Nephron progenitor cell (in vitro differentiated cells): ENCODE measurements at regions not wholly inside any gene's neighbourhood (a gene's known extent, or its start where the extent isn't known, plus 50 kb on each side); places are given as distances from the start of the nearest gene placed in this dataset.
A peak's percentile ranks its signal among the peaks of the same experiment; 100 is the strongest.

Experiments
- DNase-seq: peaks from one replicate; pipeline ENCODE4 v3.0.0; 2021
- H3K27ac Mint-ChIP-seq: 2 replicates; pipeline ENCODE4 v1.8.0; 2021; ENCODE audit warnings: mild to moderate bottlenecking, moderate library complexity, mixed read lengths
- H3K27me3 Mint-ChIP-seq: 2 replicates; pipeline ENCODE4 v1.8.0; 2021; ENCODE audit warnings: mild to moderate bottlenecking, low read depth, mixed read lengths; ENCODE audit not compliant: poor library complexity
- H3K36me3 Mint-ChIP-seq: 2 replicates; pipeline ENCODE4 v1.8.0; 2021; ENCODE audit warnings: low read depth, mixed read lengths
- H3K4me1 Mint-ChIP-seq: 2 replicates; pipeline ENCODE4 v1.8.0; 2021; ENCODE audit warnings: mixed read lengths
- H3K4me3 Mint-ChIP-seq: 2 replicates; pipeline ENCODE4 v1.8.0; 2021; ENCODE audit warnings: mild to moderate bottlenecking, moderate library complexity, mixed read lengths
- H3K9me3 Mint-ChIP-seq: 2 replicates; pipeline ENCODE4 v1.8.0; 2021; ENCODE audit warnings: mild to moderate bottlenecking, moderate library complexity, mixed read lengths
- CTCF ChIP-seq: fragments of 200-600 bp; sonication (generic); IDR thresholded peaks from 2 replicates; pipeline ENCODE4 v1.5.0; 2021; ENCODE audit warnings: antibody characterized with exemption

GRCh38 chr1:228988664-228989063 is 253.4 kb downstream of the RHOU start:
- no peak for TF ChIP-seq CTCF
- H3K4me1 Mint-ChIP-seq: peaks cover 53% of the 10 kb centered on the region
- no peaks in the 10 kb centered on the region for H3K36me3 Mint-ChIP-seq
- no peak overlapping the region for H3K27ac Mint-ChIP-seq
- H3K9me3 Mint-ChIP-seq: no peaks in the 10 kb centered on the region
- DNase-seq: no peak
- H3K4me3 Mint-ChIP-seq: no peak overlapping the region
- peaks cover 3% of the 10 kb centered on the region for H3K27me3 Mint-ChIP-seq

GRCh38 chr1:228989176-228989575 is 253.9 kb downstream of the RHOU start:
- peaks cover 48% of the 10 kb centered on the region for H3K4me1 Mint-ChIP-seq
- H3K27ac Mint-ChIP-seq: no peak overlapping the region
- no peaks in the 10 kb centered on the region for H3K36me3 Mint-ChIP-seq
- TF ChIP-seq CTCF: no peak
- no peaks in the 10 kb centered on the region for H3K9me3 Mint-ChIP-seq
- peaks cover 4% of the 10 kb centered on the region for H3K27me3 Mint-ChIP-seq
- DNase-seq: no peak
- H3K4me3 Mint-ChIP-seq: peak overlapping the region; percentile 14

- Mint-ChIP-seq H3K36me3 (no peaks in the 10 kb centered on the region), H3K4me3 (peak overlapping the region; percentile 14), H3K27ac (no peak overlapping the region), H3K27me3 (peaks cover 7% of the 10 kb centered on the region), H3K4me1 (peaks cover 48% of the 10 kb centered on the region), H3K9me3 (no peaks in the 10 kb centered on the region)
- no peak for TF ChIP-seq CTCF
- no peak for DNase-seq
These were observed 254.4 kb downstream of the RHOU start for GRCh38 chr1:228989676-228989991.

GRCh38 chr1:228989992-228990827 is 254.9 kb downstream of the RHOU start:
- peaks cover 48% of the 10 kb centered on the region for H3K4me1 Mint-ChIP-seq
- DNase-seq: no peak
- TF ChIP-seq CTCF: no peak
- H3K27ac Mint-ChIP-seq: peak overlapping the region; percentile 61
- no peaks in the 10 kb centered on the region for H3K36me3 Mint-ChIP-seq
- H3K4me3 Mint-ChIP-seq: no peak overlapping the region
- no peaks in the 10 kb centered on the region for H3K9me3 Mint-ChIP-seq
- peaks cover 3% of the 10 kb centered on the region for H3K27me3 Mint-ChIP-seq

- Mint-ChIP-seq H3K9me3 (no peaks in the 10 kb centered on the region), H3K36me3 (no peaks in the 10 kb centered on the region), H3K4me1 (peaks cover 48% of the 10 kb centered on the region), H3K27ac (no peak overlapping the region), H3K27me3 (peaks cover 3% of the 10 kb centered on the region), H3K4me3 (no peak overlapping the region)
- no peak for DNase-seq
- no peak for TF ChIP-seq CTCF
These were observed 255.8 kb downstream of the RHOU start for GRCh38 chr1:228990906-228991569.
